T follicular helper cell (primary cell): ENCODE measurements at regions not wholly inside any gene's neighbourhood (a gene's known extent, or its start where the extent isn't known, plus 50 kb on each side); places are given as distances from the start of the nearest gene placed in this dataset.
"Not testable (repeated sequence)": the region's sequence is repeated elsewhere in the genome, so short reads cannot be mapped to it uniquely, and the experiment has no call there.

ENCODE experiments used
- DNase-seq: peaks from one replicate; pipeline ENCODE4 v3.0.0-alpha.2; 2020; ENCODE audit warnings: low read depth

- DNase-seq, result no peak
Measured at GRCh38 chr11:81886406-81887075, 847.1 kb downstream of the FAM181B start.

GRCh38 chr11:81874635-81875034 lies 859.0 kb downstream of the FAM181B start:
- DNase-seq, result no peak

DNA sequence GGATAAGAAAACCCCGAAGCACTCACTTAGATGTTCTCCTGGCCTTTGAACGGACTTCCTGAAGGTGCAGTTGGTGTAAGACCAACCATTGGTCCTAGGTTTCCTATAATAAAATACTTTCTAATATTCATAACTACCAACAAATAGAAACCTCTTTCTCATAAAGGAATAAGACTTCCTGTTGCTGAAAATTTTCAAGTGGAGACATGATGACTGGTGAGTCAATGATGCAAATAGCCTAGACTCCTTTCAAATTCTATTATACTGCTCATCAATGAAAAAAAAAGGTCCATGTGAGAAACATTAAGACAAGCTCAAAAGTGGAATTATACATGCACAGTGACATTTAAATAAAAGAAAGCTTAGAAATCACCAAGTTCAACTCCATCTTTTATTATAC lies 862.8 kb downstream of the FAM181B start:
- DNase-seq, result no peak

GRCh38 chr11:81870066-81870412 lies 863.6 kb downstream of the FAM181B start:
- no peak for DNase-seq

- peak; percentile 77 for DNase-seq
Measured at GRCh38 chr11:81869351-81870065, 864.2 kb downstream of the FAM181B start.

DNA sequence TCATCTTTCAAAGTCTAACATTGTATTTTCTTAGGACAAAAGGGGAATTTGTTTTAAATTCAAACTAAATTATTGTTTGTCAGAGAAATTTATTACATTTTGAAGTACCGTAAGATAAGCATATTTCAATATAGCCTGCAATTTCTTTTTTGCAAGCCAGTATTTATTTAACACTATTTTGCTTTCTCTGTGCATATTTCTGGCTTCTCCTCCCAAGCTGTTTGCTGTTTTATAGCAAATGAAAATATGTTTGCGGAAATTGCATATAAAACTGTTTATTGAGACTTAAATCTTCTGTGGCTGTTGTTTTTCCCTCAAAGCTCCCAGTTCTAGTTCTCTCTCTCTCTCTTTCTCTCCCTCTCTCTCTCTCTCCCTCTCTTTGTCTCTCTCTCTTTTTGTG lies 866.8 kb downstream of the FAM181B start:
- no peak for DNase-seq

DNA sequence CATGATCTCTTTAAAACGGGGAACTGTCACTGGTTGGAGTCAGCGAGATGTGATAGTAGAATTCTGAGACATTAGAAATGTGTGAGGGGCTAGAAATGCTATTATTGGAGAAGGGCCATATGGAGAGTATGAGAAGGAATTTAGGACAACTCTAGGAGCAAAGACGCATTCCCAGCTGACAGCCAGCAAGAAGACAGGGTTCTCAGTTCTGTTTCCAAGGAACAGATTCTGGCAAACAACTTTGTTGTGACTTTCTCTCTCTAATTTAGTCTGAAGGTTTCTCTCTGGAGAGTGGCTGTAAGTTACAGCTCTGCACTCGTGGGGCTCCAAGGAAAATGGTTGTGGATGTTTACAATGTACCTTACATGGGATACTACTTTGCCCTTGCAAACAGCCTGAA lies 876.3 kb downstream of the FAM181B start:
- no peak for DNase-seq

- no peak for DNase-seq
Measured at GRCh38 chr11:81853791-81854190, 879.9 kb downstream of the FAM181B start.

DNA sequence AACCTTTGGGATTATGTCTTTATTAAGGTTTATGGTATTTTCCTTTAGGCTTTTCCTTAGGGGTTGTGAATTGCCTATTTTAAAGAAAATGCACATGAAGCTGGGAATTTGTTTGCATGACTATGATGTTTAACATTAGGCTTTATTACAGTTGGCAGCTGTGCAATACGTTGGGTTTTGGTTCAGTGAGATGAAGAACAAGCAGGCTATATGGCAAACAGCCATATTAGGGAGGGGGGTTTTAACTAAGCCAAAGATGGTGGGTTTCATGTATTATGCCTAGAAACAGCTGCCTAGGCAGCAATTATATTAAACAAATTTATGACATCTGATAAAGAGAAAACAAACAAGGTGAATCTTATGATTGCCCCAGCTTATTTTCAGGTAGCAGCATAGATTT lies 880.8 kb downstream of the FAM181B start:
- DNase-seq, result no peak

- DNase-seq, result no peak
Measured at GRCh38 chr11:81840380-81840779, 893.3 kb downstream of the FAM181B start.

GRCh38 chr11:81839976-81840375 lies 893.7 kb downstream of the FAM181B start:
- DNase-seq, result no peak

- DNase-seq, result no peak
Measured at GRCh38 chr11:81839016-81839415, 894.6 kb downstream of the FAM181B start.

DNA sequence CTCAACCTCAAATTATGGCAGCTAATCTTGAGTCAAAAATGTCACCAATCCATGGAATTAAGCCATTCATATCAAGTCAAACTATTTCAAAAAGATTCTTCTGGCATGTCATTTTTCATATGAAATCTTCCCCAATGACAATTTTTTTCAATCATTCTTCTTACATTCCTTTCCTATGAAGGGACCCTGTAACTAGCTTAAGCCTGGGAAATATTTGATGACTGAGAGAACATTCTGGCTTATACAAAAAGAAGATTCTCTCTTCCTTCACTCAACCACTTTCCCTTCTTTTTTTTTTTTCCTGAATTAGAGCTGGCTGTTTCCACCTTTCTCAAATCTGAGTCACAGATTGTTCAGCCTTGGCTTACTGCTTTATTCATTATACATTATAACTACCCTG lies 903.7 kb downstream of the FAM181B start:
- no peak for DNase-seq

DNA sequence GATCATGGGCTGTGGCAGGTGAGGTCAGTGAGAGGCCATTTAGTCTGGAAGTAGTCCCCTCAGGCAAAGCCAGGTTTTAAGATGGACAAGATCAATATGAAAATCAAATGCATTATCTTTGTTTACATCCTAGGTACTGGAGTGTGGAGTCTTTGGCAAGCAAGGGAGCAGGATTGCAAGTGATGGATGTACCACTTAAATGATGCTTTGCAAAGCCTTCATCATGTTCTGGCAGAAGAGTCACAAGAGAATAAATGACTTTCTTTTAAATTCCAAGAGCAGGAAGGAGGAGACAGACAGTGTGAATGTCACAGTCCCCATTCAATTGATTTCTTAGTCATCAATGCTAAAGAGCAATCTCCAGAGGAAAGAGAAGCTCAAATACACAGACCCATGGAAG lies 908.3 kb downstream of the FAM181B start:
- DNase-seq, result no peak

DNA sequence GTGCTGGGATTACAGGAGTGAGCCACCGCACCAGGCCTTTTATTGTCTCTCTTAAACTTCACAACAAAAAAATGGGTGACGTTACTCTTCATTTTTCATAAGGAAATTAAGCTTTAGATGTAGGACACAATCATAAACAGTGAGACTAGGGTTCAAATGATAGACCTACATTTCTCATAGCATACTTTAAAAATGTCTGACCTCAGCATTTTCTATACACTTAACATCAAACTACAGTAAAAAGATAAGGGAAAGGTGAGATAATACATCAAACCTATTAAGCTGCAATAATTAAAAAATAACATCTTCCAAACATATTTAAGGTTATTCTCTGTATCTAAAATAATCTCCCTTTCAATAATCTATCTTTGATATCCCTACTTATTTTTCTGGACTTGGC lies 914.2 kb downstream of the FAM181B start:
- DNase-seq, result no peak

DNA sequence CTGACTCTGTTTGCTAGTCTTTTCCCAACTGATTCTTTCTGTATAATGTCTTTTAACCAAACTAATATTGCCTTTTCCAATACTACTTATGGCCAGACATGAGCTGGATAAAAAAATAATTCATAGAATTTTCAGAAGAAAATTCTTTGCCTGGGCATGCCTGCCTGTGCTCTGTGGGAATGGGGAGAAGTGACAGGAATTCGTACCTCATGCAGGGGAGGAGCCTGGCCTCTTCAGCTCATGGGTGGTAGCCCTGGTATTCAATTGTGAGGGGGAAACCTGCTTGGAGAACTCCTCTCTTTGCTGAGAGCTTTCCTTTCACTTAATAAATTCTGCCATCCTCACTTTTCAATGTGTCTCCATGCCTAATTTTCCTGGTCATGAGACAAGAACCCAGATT lies 928.8 kb downstream of the FAM181B start:
- DNase-seq, result no peak

DNA sequence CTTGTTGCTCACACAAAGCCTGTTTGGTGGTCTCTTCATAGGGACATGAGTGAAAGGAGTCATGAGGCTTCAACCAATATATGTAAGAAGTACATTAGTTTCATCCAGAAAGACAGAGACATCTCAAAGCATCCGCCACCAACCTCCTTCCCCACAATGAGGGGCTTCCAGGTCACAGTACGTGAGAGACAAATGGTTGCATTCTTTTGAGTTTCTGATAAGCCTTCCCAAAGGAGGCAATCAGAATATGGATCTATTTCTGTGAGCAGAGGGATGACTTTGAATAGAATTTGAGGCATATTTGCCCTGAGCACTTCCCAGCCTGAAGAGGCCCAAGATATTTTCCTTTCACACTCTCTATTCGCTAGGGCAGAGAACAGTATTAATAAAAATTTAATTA lies 931.1 kb downstream of the FAM181B start:
- no peak for DNase-seq

GRCh38 chr11:81792416-81792815 lies 941.2 kb downstream of the FAM181B start:
- DNase-seq, result no peak

- no peak for DNase-seq
Measured at GRCh38 chr11:81787584-81788049, 946.0 kb downstream of the FAM181B start.

GRCh38 chr11:81772166-81772565 lies 961.5 kb downstream of the FAM181B start:
- DNase-seq, result no peak

DNA sequence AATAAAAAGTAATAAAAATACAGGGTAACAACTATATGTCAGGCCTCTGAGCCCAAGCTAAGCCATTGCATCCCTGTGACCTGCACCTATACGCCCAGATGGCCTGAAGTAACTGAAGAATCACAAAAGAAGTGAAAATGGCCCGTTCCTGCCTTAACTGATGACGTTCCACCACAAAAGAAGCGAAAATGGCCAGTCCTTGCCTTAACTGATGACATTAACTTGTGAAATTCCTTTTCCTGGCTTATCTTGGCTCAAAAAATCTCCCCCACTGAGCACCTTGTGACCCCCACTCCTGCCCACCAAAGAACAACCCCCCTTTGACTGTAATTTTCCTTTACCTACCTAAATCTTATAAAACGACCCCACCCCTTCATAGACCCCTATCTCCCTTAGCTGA lies 963.8 kb downstream of the FAM181B start:
- DNase-seq, result not testable (repeated sequence)

DNA sequence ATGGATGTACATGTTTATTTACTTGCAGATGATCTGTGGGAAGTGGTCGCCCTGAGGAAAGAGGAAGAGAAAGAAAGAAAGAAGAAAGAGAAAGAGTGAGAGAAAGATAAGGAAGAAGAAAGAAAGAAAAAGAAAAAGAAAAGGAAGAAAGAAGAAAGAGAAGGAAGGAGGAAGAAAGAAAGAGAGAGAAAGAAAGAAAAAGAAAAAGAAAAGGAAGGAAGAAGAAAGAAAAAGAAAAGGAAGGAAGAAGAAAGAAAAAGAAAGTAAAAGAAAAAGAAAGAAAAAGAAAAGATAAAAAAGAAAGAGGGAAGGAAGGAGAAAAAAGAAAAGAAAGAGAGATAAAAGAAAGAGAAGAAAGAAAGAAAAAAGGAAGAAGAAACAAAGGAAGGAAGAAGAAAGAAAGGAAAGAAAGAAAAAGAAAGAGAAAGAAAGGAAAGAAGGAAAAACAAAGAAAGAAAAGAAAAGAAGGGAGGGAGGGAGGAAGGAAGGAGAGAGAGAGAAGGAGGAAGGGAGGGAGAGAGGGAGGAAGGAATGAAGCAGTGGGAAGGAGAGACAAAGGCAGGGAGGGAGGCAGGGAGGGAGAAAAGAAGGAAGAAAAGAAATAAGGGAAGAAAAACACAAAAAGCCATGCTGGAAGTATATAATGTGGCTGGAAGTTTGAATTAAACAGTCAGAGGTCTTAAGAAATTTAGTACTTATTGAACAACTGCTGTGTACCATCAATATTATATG lies 976.6 kb downstream of the FAM181B start:
- DNase-seq, result no peak

DNA sequence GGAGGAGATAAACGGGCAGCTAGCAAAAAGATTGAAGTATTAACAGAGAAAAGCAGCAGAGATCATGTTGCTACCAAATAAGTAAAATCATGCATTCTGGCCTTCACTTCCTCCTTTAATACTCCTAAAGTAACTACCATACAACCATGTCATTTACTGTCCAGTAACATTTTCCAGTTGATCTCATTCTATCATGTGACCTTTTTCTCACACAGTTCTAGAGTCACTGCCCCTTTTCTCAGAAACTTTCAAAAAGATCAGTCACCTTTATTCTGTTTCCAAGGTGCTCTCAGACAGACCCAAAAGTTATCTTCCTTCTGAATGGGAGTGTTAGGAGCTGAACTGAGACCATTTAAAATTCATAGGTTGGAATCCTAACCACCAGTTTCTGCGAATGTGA lies 984.4 kb downstream of the FAM181B start:
- no peak for DNase-seq
